ENCODE measurements at regions not wholly inside any gene's neighbourhood (a gene's known extent, or its start where the extent isn't known, plus 50 kb on each side); places are given as distances from the start of the nearest gene placed in this dataset.
"Not testable (repeated sequence)": the region's sequence is repeated elsewhere in the genome, so short reads cannot be mapped to it uniquely, and the experiment has no call there.

DNA sequence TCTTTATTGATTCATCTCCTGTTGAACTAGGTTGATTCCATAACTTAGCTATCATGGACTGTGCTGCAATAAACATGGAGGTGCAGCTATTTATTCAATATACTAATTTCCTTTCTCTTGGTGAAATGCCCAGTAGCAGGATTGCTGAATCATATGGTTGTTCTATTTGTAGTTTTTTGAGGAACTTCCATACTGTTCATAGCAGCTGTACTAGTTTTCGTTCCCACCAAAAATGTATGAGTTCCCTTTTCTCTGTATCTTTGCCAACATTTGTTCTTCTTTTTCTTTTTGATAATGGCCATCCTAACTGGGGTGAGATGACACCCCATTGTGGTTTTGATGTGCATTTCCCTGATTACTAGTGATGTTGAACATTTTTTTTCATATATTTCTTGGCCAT lies 87.2 kb upstream of the NAV2 start:
- DNase-seq (ENCODE audit: low read depth) = no peak

DNA sequence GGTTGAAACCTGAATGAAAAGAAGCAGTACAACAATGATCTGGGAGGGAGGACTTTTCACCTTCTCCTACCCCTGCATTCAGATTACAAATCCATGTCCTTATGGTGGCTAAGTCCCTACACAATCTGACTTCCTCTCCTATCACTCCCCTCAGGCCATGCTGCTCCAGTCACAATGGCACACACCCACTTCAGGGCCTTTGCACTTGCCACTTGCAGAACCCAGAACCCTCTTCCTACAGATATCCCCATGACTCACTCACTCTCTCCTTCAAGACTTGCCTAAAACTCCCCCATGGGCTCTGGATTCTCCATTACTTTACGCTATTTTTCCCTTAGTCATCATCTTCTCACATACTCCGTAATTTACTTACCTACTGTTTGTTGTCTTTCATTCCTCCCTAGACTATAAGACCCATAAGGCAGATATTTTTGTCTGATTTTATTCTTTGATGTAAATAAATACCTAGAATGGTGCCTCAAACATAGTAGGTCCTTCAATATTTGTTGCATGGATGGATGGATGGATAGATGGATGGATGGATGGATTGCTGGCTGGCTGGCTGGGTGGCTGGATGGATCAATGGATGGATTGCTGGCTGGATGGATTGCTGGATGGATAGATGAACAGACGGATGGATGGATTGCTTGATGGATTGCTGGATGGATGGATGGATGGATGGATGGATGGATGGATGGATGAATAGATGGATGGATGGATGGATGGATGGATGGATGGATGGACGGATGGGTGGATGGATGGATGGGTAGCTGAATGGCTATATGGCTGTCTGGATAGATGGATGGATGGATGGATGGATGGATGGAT lies 94.7 kb upstream of the NAV2 start:
- no peak for DNase-seq (ENCODE audit: low read depth)

DNA sequence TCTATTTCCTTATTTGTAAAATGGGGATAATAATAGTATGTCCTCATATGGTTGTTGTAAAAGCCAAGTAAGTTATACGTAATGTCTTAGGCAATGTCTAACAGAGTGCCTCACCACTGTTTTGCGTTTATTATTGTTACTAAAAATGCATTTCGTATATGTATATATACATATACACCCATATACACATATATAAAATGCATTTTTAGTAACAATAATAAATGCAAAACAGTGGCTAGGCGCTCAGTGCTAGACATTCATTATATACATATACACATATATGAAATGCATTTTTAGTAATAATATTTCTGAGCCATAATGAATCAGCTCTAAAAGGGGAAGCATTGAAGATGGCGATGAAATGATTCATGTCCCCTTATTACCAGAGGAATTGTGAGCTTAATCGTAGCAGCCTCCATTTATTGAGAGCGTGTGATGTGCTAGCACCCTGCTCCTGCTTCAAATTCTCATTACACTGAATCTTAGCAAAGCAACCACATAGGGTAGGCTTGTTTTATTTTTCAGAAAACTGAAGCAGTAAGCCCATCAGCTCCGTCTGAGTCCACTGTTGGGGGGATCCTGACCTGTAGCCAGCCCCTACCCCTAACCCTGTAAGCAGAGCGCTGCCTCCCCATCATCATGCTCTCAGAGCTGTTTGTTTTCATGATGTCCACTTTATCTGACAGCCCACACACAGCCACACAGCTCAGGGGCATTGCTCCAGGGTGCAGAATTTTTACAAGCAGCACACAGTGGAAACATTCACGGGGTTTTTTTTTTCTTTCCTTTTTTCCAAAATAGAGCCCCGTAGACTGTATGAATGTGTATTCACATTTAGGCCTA lies 97.1 kb upstream of the NAV2 start:
- DNase-seq (ENCODE audit: low read depth) = no peak

GRCh38 chr11:19614370-19614940 lies 98.2 kb upstream of the NAV2 start:
- DNase-seq (ENCODE audit: low read depth) = no peak

- not testable (repeated sequence) for DNase-seq (ENCODE audit: low read depth)
These were observed 100.6 kb upstream of the NAV2 start for GRCh38 chr11:19612025-19612424.

DNA sequence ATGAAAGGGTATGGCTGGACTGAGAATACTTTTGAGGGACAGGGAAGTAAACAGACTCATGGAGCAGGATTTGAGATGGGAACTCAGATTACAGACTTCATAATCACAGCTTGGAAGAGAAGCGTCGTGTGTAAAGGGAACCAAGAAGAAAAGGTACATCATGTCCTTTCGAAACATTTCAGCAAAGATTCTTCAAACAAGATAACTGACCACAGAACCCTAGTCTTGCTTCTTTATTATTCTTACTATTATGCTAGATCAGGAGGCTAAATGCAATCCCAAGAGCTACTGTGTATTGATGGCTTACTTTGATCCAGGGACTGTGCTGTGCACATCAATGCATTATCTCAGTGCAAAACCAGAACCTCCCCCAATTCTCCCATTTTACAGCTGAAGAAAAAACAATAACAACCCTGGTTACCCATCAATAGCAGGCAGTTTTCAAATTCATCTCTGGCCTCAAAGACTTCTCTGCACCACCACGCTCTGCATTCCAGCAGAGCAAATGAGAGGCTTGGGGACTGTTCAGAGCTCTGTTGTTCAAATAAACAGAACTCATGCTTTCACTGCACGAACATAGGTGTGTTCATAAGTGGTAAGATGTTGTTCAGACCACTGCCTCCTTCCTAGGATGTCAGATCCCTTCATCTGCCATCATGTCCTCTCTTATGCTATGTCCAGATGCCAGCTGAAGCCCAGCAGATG lies 104.8 kb upstream of the NAV2 start:
- no peak for DNase-seq (ENCODE audit: low read depth)

- DNase-seq (ENCODE audit: low read depth) = no peak
These were observed 105.6 kb upstream of the NAV2 start for GRCh38 chr11:19606856-19607655.

GRCh38 chr11:19605520-19606371 lies 106.9 kb upstream of the NAV2 start:
- no peak for DNase-seq (ENCODE audit: low read depth)

DNA sequence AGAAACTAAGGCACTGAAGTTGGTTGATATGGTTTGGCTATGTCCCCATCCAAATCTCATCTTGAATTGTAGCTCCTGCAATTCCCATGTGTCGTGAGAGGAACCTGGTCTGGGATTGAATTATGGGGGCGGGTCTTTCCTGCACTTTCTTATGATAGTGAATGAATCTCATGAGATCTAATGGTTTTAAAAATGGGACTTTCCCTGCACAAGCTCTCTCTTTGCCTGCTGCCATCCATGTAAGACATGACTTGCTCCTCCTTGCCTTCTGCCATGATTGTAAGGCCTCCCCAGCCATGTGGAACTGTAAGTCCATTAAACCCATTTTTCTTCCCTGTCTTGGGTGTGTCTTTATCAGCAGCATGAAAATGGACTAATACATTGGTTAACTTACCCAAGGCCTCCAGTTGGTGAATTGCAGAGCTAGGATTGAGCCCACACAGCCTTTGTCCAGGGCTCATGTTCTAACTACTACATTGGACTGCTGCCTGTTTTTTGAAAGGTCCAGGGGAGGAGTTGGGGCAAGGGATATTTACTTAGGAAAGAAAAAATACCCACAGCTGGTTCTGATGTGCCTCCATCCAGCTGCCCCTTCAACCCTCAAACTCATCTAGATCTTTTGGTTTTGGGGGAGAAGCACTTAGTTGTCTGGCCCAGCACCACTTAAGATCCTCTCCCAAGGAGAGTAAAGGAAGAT lies 107.8 kb upstream of the NAV2 start:
- DNase-seq (ENCODE audit: low read depth) = no peak

- DNase-seq (ENCODE audit: low read depth) = no peak
These were observed 108.9 kb upstream of the NAV2 start for GRCh38 chr11:19603771-19604170.

DNA sequence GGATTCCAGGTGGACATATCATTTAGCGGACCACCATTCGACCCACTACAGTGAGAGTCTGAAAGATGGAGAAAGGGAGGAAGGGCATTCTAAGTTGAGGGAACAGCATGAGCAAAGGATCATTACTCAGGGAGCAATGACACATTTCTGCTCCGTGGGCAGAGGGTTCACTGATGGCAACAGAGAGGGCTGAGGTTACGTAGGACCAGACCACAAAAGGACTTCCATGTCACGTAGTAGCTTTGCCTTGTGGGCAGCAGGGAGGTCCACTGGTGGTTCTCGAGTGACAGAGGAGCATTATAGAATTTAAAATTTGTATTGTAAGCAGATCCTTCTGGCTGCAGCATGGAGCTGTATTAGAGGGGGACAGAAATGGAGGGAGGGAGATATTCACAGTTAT lies 109.7 kb upstream of the NAV2 start:
- DNase-seq (ENCODE audit: low read depth) = no peak

DNA sequence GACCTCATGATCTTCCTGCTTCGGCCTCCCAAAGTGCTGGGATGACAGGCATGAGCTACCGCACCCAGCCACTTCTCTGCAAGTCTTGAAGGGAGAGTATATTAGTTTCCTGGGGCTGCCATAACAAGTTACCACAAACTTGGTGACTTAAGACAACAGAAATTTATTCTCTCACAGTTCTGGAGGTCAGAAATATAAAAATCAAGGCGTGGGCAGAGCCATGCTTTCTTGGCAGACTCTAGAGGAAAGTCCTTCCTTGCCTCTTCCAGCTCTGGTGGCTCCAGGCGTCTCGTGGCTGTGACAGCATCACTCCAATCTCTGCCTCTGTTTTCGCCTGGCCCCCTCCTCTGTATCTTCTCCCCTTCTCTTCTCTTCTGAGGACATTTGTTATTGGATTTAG lies 110.2 kb upstream of the NAV2 start:
- DNase-seq (ENCODE audit: low read depth) = no peak

DNA sequence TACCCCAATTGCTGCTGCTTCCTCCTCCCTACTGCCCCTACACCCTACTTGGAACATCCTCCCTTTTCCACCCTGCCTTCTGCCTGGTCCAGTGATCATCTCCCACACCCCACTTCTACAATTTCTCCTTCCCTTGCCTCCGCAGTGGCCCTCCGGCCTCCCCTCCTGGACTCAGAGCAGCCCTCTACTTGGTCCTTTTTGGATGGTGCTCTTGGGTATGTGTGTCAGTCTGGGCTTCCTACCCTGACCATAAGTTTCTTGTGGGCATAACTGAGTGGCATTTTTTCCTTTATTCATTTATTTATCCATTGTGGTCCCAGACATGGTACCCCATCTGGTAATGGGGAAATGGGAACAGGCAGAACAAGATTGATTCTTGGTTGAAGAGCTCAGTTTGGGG lies 111.4 kb upstream of the NAV2 start:
- DNase-seq (ENCODE audit: low read depth) = no peak

DNA sequence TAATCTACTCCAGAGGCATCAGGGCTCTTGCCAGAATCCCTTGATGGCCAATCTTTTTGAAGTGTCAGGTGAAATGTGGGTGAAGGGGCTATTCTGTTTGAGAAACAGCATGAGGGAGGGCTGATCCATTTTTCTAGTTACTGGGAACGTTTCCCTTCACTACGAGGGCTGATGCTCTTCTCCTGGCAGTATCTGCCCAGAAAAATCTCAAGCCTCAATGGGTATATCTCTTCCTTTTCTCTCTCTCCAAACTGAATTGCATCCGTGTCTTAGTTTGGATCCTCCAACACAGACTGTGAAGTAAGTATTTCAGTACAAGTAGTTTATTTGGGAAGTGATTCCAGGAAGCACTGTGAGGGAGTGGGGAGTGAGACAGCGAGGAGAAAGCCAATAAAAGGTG lies 113.0 kb upstream of the NAV2 start:
- DNase-seq (ENCODE audit: low read depth) = no peak

DNA sequence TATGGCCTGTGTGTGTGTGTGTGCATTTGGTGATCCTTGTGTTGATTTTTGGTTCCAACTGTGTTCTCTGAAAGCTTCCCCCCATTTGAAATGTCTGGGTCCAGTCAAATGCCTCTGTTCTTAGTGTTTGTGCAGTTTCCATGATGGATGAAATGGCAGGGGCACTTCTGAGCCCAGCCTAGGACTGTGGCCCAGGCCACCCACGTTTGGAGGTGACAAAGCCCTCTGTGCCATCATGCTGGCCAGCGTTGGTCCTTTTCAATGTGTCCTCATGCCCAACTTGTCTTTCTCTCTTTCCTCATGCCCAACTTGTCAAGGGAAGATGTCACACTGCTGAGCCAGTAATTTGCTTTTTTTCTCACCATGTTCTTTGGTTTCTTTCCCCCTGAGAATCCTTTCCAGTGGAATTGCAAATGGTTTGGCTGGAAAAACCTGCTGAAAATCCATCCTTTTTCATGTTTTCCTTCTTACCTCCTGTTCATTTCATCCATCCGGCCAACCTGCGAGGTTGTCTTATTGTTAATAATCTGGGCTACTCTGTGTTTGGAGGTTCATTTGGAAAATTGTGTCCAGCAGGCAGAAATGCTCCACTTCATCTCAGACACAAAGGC lies 113.7 kb upstream of the NAV2 start:
- no peak for DNase-seq (ENCODE audit: low read depth)

DNA sequence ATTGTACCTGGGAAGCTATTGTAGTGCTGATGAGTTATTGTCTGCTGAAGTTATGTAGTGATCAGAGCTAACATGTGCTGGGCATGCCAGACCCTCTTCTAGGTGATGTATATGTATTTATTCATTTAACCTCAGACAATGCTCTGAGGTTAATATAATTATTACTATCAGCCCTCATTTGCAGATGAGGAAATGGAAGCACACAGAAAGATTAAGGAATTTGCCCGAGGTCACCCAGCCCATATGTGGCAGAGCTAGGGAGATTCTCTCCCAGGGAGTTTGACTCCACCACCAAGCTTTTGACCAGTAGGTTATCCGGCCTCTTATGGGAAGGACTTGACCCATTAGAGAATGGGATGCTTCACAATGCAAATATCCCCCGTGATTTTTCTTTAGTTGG lies 114.2 kb upstream of the NAV2 start:
- DNase-seq (ENCODE audit: low read depth) = no peak

- no peak for DNase-seq (ENCODE audit: low read depth)
These were observed 114.8 kb upstream of the NAV2 start for GRCh38 chr11:19597876-19598275.

- no peak for DNase-seq (ENCODE audit: low read depth)
These were observed 115.4 kb upstream of the NAV2 start for GRCh38 chr11:19597206-19597605.

Data from HS-5 (cell line).